Putamen (tissue), 1 donor: ENCODE measurements at regions not wholly inside any gene's neighbourhood (a gene's known extent, or its start where the extent isn't known, plus 50 kb on each side); places are given as distances from the start of the nearest gene placed in this dataset.

Source experiments
- DNase-seq: peaks from one replicate; pipeline ENCODE4 v3.0.0-alpha.2; 2016; ENCODE audit warnings: low spot score

- no peak for DNase-seq
Measured at GRCh38 chrX:149992918-149993317, 54.6 kb upstream of the EOLA2 start.

- DNase-seq = no peak
Measured at GRCh38 chrX:149993989-149994388, 55.7 kb upstream of the EOLA2 start.

- no peak for DNase-seq
Measured at GRCh38 chrX:149996515-149996914, 58.2 kb upstream of the EOLA2 start.

DNA sequence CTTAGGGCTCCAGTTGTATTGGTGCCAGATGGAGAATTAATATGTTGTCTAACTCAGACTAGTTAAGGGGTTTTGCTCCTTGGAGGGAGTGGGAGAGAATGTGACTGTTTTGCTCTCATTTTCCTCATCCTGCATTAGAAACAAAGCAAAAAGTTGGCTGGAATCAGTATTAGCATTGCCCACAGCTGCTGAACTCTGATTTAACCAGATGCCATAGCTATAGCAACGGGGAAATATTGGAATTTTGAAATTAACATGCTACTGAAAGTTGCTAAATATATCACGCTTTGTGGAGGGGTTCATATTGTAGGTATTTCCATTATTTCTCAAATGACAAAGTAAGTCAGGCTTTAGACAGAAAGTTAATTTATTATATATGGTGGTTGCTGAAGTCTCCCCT is 66.7 kb upstream of the EOLA2 start:
- DNase-seq = no peak

DNA sequence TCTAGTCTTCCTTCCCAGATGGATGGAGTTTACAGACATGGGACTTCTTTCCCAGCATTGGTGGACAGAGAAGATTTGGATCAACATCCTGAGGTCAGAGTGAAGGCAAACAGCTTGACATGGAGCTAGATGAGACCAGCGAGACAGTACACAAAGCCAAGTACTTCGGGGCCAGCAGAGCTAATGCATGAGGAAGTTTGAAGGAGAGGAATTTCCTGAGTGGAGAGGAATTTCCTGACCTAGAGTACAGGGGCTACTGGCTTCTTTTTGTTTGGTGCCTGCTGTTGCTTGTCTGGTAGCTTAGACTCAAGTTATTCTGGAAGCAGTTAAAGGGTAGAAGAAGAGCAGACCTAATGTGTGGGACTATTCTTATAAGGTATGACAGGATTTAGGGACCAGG is 69.1 kb upstream of the EOLA2 start:
- DNase-seq = no peak

DNA sequence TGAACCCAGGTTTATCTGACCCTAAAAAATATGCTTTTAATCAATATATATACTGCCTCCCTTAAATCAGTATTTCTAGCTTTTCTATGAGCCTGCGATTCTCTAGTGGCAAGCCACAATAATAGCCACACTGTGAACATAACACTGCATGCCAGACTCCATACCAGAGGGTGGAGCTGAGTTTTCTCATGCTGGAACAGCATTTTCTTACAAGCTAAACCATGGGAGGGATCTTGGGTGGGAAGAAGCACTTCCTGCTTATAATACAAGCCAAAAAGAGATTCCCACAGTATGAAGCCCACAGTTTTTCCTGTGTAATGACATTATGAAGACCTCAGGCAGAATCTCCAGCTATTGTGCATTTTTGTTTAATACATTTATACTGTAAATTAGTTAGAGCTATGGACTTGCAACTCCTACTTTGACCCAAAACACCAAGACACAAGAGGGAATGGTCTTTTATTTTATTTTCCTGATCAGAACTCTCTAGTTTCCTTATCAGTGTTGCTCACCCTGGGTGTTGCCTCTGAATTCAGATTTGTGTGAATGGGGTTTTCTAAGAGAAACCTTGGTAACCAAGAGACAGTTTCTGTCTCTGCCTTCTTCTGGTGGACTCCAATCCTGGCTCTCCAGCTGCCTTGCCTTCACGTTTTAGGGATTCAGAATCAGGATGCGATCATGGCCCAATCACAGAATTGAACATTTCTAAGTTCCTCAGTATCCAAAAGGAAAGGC is 74.5 kb upstream of the EOLA2 start:
- DNase-seq = no peak

DNA sequence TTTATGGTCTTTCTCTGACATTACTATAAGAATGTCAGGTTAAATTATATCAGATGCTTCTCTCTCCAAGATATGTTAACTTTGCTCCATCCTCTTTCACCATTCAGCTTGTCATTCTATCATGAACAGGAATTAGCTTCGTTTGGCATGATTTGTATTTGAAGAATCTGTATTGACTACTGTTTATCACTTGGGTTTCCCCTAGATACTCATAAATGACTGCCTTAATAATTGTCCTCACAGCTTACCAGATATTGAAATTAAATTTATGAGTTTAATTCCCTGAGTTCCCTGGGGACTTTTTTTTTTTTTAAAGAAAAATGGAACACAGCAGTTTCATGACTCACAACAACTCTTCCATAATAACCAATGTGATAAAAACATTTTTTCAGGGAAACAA is 76.2 kb upstream of the EOLA2 start:
- no peak for DNase-seq

GRCh38 chrX:150017868-150018267 is 79.6 kb upstream of the EOLA2 start:
- DNase-seq = no peak

- no peak for DNase-seq
Measured at GRCh38 chrX:150018931-150019361, 80.7 kb upstream of the EOLA2 start.

DNA sequence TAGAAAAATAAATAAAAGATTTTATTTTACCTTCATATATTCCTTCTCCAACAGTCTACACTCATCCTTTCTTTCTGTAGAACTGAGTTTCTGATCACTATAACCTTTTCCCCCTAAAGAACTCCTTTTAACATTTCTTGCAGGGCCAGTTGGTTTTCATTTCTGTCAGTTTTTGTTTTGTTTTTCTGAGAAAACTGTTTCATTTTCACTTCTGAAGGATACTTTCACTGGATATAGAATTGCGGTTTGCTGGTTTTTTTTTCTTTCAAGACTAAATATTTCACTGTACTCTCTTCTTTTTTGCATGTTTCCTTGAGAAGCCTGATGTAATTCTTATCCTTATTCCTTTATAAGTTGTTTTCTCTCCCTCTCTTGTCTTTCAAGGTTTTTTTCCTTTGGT is 90.4 kb upstream of the EOLA2 start:
- no peak for DNase-seq

DNA sequence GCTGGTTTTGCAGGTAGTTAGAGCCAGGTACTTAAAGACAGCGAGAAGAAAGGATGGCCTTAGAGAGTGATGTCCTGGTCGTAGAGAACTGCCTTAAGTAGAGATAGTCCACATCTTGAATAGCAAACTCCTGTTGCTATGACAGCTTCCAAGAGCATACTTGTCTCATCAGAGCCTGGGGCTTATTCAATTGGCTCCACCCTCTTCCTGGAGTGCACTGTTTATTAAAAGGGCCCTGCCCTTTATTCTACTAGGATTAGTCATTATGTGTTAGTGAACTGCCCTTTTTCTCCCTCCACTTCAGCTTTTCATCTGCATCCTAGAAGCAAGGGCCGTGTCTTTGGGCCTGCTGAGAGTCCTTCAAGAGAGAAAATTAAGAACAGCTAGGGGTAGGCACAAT is 94.5 kb upstream of the EOLA2 start:
- no peak for DNase-seq

GRCh38 chrX:150034788-150035187 is 96.5 kb upstream of the EOLA2 start:
- DNase-seq = no peak

GRCh38 chrX:150035531-150035930 is 97.2 kb upstream of the EOLA2 start:
- no peak for DNase-seq

DNA sequence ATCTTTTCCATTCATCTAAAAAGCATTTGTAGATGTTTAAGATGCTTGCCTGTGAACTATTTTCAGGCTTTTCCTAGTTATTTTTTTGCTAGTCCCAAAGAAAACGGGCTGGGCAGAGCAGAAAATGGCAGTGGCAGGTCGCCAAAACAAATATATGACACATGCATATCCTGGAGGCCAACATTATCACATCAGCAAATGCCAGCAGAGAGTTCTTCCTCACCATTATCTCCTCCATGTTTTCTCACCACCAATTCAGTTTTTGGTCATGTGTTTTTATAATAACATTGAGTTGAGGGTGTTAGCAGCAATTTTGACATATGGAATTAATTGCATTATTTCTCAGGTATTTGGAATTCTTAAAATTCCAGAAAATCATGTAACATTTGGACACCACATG is 97.9 kb upstream of the EOLA2 start:
- no peak for DNase-seq

DNA sequence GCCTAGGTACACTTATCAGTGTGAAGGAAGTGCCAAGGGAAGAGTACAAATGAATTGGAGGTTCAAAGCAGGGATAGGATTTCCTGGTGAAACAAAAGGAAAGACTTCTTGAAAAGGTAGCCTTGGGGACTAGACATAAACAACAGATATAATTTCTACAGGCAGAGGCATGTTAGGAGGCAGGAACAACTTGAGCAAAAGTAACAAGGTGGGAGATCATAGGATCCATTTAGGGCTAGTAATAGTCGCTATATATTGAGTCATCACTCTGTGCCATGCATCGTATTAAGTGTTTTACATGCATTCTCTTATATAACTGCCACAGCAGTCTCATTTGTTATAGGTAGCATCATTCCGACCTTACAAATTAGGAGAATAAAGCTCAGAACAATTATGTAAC is 98.3 kb upstream of the EOLA2 start:
- DNase-seq = no peak

DNA sequence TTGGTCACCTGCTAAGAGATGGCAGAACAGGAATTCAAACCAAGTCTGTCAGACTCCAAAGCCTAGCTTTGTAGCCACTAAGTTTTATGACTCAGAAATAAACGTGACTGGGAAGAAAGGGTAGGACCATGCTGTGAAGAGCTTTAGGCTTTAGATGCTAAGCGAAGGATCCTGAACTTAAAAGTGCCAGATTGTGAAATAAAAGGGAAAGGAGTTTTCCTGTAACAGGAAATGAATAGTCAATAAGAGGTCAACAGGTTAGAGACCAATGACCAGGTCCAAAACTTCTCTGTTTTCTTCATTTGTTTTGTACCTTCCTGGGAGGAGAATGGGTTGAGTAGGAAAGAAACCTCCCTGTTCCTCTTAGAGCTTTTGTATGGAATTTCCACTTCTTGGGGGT is 98.8 kb upstream of the EOLA2 start:
- no peak for DNase-seq

DNA sequence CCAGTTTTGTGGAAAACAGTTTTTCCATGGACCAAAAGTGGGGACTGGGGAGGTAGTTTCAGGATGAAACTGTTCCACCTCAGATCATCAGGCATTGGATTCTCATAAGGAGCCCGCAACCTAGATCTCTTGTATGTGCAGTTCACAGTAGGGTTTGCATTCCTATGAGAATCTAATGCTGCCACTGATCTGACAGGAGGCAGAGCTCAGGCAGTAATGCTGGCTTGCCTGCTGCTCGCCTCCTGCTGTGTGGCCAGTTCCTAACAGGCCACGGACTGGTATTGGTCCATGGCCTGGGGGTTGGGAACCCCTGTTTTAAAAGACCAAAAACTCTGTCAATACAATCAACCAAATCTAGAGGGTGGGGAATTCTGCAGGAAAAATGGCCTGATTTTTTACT is 100.0 kb upstream of the EOLA2 start:
- no peak for DNase-seq

- no peak for DNase-seq
Measured at GRCh38 chrX:150038986-150039599, 100.8 kb upstream of the EOLA2 start.

DNA sequence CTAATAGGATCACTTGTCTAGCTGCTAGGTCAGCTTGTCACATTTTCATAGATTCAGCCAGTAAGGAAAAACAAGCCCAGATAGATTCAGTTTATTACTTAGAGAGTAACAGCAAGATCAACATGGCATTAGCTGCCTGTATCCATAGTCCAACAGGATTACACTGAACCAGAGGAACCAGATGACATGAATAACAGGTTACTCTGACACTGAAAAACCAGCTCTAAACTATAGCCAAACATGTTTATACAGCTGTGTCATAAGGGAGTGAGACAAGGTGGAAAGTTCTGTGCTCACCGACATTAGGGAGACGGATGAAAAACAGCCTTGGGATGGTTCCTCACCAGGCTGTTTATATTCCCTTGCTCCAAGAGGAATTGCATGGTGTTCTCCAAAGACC is 102.9 kb upstream of the EOLA2 start:
- no peak for DNase-seq

DNA sequence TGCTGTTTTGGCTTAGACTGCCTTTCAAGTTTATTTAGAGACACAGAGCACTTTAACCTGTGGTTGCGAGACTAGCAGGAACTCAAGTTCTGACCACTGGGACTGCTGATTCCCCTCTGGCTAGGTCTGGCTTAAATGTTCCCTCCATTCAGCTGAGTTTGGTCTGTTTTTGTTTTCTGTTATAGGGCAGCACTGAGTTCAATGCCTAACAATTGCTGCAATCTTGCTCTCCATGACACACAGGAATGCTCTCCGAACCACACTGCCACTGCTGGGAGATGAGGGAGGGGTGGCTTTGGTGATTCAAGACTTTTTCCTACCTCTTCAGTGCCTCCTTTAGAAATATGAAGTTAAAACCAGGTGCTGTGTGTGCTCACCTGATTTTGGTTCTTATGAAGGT is 106.3 kb upstream of the EOLA2 start:
- DNase-seq = no peak

DNA sequence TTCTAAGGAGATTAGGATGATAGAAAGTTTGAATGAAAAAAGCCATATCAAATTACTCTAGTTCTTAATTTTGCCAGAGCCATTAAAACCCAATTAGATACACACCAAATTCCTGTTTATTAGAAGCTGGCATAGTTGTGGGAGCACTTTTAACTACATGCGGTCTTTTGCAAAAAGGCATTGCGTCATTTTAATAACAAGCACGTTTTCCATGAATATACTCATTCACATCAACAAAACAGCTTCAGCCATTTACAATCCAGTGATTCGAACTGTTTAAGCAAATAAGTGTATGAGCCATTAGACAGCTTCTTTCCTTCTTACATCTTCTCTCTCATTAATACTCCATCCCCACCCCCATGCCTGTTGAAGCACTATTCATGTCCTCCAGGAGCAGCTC is 109.5 kb upstream of the EOLA2 start:
- DNase-seq = no peak

- no peak for DNase-seq
Measured at GRCh38 chrX:150049647-150050046, 111.4 kb upstream of the EOLA2 start.

DNA sequence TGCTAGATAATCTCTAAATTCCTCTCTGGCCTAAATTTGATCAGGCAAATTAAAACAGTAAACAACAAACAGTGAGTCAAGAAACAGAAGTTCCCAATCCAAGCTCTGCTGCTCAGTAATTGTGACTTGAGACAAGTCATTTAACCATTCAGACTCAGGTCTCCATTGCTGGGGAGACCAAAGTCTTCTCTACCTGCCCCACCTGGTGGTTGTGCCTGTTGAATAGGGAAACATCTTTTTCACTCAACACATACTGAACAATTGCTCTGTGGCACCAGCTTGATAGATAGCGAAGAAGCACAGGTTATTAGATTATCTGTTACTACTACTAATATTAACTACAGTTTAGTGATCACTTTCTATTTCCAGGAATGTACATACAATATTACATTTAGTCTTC is 112.1 kb upstream of the EOLA2 start:
- DNase-seq = no peak

DNA sequence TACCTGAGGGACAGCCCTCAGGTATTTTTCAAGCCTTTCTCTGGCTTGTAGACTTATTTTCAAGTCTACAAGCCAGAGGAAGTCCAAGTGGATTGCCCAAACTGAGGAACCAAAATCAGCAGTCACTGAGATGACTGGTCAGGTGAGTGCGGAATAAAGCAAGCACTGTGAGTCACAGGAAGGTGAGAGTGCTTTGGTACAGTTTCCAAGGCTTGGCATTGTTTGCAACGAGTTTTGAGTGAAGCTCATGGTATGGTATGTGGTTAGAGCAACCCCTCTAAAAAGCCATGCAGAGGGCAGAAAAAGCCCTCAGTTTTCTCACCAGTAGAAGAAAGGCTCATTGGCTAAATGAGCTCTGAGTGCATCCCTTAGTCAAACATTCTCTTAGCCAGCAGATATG is 112.8 kb upstream of the EOLA2 start:
- DNase-seq = no peak
